H1 (cell line): ENCODE measurements at regions not wholly inside any gene's neighbourhood (a gene's known extent, or its start where the extent isn't known, plus 50 kb on each side); places are given as distances from the start of the nearest gene placed in this dataset.

Experiments used
- CHD1 ChIP-seq: IDR thresholded peaks from 2 replicates; pipeline ENCODE4 v1.6.1; 2012; ENCODE audit warnings: low read depth, low read length, improper control_type of control experiment
- CREB1 ChIP-seq: IDR thresholded peaks from 2 replicates; pipeline ENCODE4 v1.6.1; 2012; ENCODE audit warnings: inconsistent platforms
- POLR2A ChIP-seq, 2 experiments: IDR thresholded peaks; 1 replicate in 1 of 2; 2 replicates in 1 of 2; pipeline ENCODE4 v1.6.1; 2011; ENCODE audit warnings: low read depth in 2 of 2, low read length in 2 of 2, mild to moderate bottlenecking in 2 of 2; ENCODE audit errors: control extremely low read depth in 1 of 2

GRCh38 chr3:61439122-61439458 is 122.3 kb upstream of the PTPRG start:
- no peak for TF ChIP-seq CHD1
- no peak for TF ChIP-seq CREB1
- no peak for TF ChIP-seq POLR2A (IDR thresholded peaks at IDR 0.05; ENCODE audit: control extremely low read depth in 1 of 2, low read depth in 2 of 2, low read length in 2 of 2)
